ENCODE measurements at regions not wholly inside any gene's neighbourhood (a gene's known extent, or its start where the extent isn't known, plus 50 kb on each side); places are given as distances from the start of the nearest gene placed in this dataset.
"Not testable (repeated sequence)": the region's sequence is repeated elsewhere in the genome, so short reads cannot be mapped to it uniquely, and the experiment has no call there.

DNA sequence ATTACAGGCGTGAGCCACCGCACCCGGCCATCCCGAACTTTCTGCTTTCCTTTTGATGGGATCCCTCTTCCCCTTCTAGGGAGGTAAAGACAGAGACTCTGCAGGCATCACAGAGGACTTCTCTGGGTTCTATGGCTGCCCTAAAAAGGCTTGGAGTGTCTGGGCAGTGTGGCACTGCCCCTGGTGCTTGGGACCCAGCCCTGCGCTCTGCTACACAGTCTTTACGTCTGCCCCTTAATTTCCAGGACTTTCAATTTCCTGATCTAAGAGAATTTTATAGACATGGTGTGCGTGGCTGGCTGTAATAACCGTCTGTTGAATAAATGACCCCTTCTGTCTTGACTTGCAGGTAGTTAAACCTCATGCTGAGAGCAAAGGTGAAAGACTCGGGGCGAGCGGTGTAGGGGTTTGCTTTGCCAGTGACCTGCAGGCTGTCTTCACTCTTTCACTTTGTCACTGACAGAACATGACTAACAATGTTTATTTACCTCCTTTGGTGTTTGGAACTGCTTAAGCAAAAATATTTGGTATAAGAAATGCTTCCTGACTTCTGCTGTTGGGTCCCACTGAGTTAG is 110.9 kb upstream of the MAP1LC3B2 start:
- no peak for DNase-seq (ENCODE audit: low read depth)
- H3K4me3 ChIP-seq (ENCODE audit: low read length) = no peak overlapping the region
- TF ChIP-seq, protein P1, sequence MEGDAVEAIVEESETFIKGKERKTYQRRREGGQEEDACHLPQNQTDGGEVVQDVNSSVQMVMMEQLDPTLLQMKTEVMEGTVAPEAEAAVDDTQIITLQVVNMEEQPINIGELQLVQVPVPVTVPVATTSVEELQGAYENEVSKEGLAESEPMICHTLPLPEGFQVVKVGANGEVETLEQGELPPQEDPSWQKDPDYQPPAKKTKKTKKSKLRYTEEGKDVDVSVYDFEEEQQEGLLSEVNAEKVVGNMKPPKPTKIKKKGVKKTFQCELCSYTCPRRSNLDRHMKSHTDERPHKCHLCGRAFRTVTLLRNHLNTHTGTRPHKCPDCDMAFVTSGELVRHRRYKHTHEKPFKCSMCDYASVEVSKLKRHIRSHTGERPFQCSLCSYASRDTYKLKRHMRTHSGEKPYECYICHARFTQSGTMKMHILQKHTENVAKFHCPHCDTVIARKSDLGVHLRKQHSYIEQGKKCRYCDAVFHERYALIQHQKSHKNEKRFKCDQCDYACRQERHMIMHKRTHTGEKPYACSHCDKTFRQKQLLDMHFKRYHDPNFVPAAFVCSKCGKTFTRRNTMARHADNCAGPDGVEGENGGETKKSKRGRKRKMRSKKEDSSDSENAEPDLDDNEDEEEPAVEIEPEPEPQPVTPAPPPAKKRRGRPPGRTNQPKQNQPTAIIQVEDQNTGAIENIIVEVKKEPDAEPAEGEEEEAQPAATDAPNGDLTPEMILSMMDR (IDR thresholded peaks at IDR 0.05; ENCODE audit: insufficient read depth, low read depth, low read length, missing control alignments) = no peak

DNA sequence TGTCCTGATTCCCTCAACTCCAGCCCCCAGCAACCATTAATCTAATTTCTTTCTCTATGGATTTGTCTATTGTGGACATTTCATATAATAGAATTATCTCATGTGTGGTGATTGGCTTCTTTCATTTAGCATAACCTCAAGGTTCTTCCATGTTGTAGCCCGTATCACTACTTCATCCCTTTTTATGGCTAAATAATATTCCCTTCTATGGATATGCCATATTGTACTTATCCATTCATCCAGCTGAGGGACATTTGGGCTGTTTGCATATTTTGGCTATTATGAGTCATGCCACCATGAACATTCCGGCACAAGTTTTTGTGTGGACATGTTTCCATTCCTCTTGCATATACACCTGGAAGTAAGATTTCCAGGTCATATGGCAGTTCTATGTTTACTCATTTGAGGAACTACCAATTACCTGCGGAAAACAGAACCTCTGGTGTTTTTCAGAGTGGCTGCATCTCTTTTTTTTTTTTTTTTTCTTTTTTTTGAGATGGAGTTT is 108.7 kb upstream of the MAP1LC3B2 start:
- no peak overlapping the region for H3K4me3 ChIP-seq (ENCODE audit: low read length)
- DNase-seq (ENCODE audit: low read depth) = peak; percentile 71
- TF ChIP-seq, protein P1 (IDR thresholded peaks at IDR 0.05; ENCODE audit: insufficient read depth, low read depth, low read length, missing control alignments) = no peak

DNA sequence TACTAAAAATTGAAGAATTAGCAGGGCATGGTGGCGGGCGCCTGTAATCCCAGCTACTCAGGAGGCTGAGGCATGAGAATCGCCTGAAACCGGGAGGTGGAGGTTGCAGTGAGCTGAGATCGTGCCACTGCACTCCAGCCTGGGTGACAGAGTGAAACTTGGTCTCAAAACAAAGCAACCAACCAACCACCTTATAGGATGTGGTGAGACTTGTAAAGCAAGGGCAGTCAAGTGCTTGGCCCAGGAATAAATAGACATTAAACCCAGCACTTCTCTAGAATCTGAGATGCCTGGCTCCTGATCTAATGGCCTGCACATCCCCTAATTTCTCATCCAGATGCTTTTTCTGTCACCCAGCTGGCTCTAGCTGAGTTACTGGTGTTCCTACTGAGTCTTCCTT is 106.2 kb upstream of the MAP1LC3B2 start:
- DNase-seq (ENCODE audit: low read depth); H3K4me3 ChIP-seq (ENCODE audit: low read length): not testable (repeated sequence)

DNA sequence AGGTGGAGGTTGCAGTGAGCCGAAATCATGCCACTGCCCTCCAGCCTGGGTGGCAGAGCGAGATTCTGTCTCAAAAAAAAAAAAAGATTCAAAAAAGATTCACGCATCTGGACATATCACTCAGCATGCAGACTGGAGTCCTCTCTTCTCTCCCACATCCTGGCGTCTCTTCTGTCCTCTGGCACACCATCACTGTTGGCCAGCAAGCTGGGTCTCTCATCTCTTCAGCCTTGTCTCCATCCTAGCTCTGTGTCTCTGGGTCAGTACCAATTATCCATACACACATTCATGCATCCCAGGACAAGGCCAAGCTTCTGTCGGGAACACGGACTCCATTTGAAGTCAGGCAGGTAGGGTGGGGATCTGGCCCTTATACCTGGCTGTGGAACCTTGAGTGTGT is 105.5 kb upstream of the MAP1LC3B2 start:
- TF ChIP-seq, protein P1 (IDR thresholded peaks at IDR 0.05; ENCODE audit: insufficient read depth, low read depth, low read length, missing control alignments) = no peak
- DNase-seq (ENCODE audit: low read depth) = no peak
- no peak overlapping the region for H3K4me3 ChIP-seq (ENCODE audit: low read length)

DNA sequence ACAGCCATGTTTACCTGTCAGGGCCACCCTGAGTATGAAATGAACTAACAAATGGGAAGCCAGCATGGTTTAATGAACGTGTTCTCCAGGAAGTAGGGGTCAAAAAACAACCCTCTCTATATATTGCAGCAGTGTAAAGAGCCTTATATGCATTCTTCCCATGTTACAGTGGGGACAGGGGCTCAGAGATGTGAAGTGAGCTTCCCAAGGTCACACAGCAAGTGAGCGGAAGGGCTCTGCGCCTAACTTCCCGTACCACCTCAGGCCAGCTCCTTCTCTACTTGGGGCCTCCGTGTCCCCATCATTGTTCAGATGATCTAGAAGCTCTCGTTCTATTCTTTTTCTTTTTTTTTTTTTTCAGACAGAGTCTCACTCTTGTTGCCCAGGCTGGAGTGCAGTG is 105.1 kb upstream of the MAP1LC3B2 start:
- no peak for DNase-seq (ENCODE audit: low read depth)
- no peak overlapping the region for H3K4me3 ChIP-seq (ENCODE audit: low read length)
- TF ChIP-seq, protein P1 (IDR thresholded peaks at IDR 0.05; ENCODE audit: insufficient read depth, low read depth, low read length, missing control alignments) = no peak

DNA sequence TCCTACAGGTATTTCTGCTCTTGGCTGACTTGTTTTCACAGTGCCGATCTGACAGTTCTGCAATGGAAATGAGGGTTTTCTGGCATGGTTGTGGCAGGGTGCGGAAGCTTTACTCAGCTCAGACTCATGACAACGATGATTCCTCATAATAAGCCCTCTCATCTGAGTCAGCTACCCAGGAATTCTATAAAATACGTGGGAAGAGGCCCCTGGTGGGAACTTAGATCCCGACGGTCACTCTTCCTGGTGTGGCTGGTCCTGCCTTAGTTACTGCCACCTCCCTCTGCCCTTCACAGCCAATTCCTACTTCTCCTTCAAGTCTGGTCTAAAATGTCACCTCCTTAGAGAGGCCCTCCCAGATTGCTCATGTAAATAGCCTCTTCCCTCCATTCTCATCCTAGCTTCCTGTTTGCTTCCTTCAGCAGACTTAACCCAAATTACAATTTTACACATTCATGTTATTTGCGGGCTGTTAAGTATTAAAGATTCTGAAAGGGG is 104.2 kb upstream of the MAP1LC3B2 start:
- peak; percentile 97 for DNase-seq (ENCODE audit: low read depth)
- TF ChIP-seq, protein P1 (IDR thresholded peaks at IDR 0.05; ENCODE audit: insufficient read depth, low read depth, low read length, missing control alignments) = no peak
- H3K4me3 ChIP-seq (ENCODE audit: low read length) = no peak overlapping the region

DNA sequence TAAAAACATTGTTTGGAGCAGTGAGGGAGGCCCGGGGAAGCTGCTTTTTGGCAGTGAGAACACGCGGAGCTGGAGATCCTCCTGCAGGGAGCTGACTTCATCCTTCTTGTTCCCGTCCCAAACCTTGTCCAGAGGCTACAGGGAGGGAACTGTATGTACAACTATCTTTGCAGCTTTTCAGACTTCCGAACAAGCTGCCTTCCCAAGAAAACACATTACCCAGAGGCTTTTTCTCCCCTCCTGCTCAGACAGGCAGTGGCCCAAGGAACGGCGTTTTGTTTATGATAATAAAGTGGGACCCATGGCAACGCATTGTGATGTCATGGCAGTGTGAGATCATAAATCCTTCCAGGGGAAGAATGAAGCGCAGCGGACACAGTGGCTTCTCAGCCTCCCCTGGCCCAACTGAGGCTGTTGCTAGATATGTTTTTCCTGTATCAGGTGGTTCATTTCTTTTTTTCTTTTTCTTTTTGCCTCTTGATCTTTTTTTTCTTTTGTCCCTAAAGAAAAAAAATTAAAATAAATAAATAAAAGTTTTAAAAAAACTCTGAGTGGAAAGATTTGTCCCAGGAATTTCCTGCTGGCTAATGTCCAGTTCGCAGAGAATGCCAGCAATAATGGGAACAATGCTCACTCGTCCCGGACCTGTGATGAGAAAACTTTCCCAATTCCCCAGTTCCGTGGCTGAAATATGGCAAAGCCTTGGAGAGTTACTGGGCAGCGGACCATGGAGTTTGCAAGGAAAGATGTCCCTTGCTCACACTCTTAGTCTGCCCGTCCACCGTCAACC is 103.4 kb upstream of the MAP1LC3B2 start:
- no peak overlapping the region for H3K4me3 ChIP-seq (ENCODE audit: low read length)
- peak; percentile 94 for DNase-seq (ENCODE audit: low read depth)
- TF ChIP-seq, protein P1 (IDR thresholded peaks at IDR 0.05; ENCODE audit: insufficient read depth, low read depth, low read length, missing control alignments) = no peak

Data from epithelial cell of esophagus (primary cell).